ENCODE measurements at regions not wholly inside any gene's neighbourhood (a gene's known extent, or its start where the extent isn't known, plus 50 kb on each side); places are given as distances from the start of the nearest gene placed in this dataset.

DNA sequence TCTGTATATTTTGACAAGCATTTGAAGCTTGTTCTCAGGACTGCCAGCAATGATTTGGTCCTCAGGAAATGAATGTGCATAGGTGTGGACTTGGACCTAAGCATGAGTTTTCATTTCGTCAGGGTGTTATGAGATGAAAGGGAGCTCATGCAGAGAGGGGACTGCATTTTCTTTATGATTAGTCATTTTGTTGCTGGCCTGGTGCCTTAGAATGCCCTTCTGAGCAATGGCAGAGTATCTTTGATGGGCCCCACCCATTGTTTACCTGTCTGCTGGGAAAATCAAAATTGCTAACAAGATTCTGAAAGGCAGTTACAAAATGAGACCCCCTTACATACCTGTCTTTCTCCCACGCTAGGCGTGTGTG is 51.5 kb upstream of the MTHFD1L start (continued):
- no peak for TF ChIP-seq RAD51 (IDR thresholded peaks at IDR 0.05)
- TF ChIP-seq, protein P1, sequence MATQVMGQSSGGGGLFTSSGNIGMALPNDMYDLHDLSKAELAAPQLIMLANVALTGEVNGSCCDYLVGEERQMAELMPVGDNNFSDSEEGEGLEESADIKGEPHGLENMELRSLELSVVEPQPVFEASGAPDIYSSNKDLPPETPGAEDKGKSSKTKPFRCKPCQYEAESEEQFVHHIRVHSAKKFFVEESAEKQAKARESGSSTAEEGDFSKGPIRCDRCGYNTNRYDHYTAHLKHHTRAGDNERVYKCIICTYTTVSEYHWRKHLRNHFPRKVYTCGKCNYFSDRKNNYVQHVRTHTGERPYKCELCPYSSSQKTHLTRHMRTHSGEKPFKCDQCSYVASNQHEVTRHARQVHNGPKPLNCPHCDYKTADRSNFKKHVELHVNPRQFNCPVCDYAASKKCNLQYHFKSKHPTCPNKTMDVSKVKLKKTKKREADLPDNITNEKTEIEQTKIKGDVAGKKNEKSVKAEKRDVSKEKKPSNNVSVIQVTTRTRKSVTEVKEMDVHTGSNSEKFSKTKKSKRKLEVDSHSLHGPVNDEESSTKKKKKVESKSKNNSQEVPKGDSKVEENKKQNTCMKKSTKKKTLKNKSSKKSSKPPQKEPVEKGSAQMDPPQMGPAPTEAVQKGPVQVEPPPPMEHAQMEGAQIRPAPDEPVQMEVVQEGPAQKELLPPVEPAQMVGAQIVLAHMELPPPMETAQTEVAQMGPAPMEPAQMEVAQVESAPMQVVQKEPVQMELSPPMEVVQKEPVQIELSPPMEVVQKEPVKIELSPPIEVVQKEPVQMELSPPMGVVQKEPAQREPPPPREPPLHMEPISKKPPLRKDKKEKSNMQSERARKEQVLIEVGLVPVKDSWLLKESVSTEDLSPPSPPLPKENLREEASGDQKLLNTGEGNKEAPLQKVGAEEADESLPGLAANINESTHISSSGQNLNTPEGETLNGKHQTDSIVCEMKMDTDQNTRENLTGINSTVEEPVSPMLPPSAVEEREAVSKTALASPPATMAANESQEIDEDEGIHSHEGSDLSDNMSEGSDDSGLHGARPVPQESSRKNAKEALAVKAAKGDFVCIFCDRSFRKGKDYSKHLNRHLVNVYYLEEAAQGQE (IDR thresholded peaks at IDR 0.05; ENCODE audit: low read depth, low read length): no peak
- TF ChIP-seq, protein P2, sequence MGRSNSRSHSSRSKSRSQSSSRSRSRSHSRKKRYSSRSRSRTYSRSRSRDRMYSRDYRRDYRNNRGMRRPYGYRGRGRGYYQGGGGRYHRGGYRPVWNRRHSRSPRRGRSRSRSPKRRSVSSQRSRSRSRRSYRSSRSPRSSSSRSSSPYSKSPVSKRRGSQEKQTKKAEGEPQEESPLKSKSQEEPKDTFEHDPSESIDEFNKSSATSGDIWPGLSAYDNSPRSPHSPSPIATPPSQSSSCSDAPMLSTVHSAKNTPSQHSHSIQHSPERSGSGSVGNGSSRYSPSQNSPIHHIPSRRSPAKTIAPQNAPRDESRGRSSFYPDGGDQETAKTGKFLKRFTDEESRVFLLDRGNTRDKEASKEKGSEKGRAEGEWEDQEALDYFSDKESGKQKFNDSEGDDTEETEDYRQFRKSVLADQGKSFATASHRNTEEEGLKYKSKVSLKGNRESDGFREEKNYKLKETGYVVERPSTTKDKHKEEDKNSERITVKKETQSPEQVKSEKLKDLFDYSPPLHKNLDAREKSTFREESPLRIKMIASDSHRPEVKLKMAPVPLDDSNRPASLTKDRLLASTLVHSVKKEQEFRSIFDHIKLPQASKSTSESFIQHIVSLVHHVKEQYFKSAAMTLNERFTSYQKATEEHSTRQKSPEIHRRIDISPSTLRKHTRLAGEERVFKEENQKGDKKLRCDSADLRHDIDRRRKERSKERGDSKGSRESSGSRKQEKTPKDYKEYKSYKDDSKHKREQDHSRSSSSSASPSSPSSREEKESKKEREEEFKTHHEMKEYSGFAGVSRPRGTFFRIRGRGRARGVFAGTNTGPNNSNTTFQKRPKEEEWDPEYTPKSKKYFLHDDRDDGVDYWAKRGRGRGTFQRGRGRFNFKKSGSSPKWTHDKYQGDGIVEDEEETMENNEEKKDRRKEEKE (IDR thresholded peaks at IDR 0.05): no peak
- TF ChIP-seq MEF2A (IDR thresholded peaks at IDR 0.05; ENCODE audit: insufficient read depth, low read depth, low read length): no peak
- TF ChIP-seq SREBF2 (IDR thresholded peaks at IDR 0.05; ENCODE audit: low read length): no peak
- no peak for TF ChIP-seq KAT2A (conservative IDR thresholded peaks at IDR 0.05; ENCODE audit: control insufficient read depth, low read depth, low read length)
- 0 out of 2 replicates have a peak, but pooled peaks have one; percentile 32 for TF ChIP-seq RCOR1 (conservative IDR thresholded peaks at IDR 0.05; ENCODE audit: low read depth, low read length)
- peak; percentile 57 to 63; a peak in 3 of 4 replicates for TF ChIP-seq BHLHE40 (IDR thresholded peaks at IDR 0.05; ENCODE audit: borderline replicate concordance in 1 of 2, low read depth in 2 of 2, low read length in 1 of 2)
- TF ChIP-seq, protein P3, sequence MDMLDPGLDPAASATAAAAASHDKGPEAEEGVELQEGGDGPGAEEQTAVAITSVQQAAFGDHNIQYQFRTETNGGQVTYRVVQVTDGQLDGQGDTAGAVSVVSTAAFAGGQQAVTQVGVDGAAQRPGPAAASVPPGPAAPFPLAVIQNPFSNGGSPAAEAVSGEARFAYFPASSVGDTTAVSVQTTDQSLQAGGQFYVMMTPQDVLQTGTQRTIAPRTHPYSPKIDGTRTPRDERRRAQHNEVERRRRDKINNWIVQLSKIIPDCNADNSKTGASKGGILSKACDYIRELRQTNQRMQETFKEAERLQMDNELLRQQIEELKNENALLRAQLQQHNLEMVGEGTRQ (IDR thresholded peaks at IDR 0.05; ENCODE audit: borderline replicate concordance, low read depth, low read length): no peak
- no peak; the same call in 1 of the 2 replicates for TF ChIP-seq PML (IDR thresholded peaks at IDR 0.05; ENCODE audit: low read length)
- TF ChIP-seq NFIC (IDR thresholded peaks at IDR 0.05; ENCODE audit: low read depth, low read length): peak; percentile 35
- TF ChIP-seq GATAD2B (conservative IDR thresholded peaks at IDR 0.05; ENCODE audit: low read depth): peak; percentile 38; the same call in 1 of the 2 replicates
- peak; percentile 11; the same call in 1 of the 3 replicates for TF ChIP-seq POU2F2 (IDR thresholded peaks at IDR 0.05; ENCODE audit: borderline replicate concordance, low read depth, low read length)
- TF ChIP-seq, protein P4, sequence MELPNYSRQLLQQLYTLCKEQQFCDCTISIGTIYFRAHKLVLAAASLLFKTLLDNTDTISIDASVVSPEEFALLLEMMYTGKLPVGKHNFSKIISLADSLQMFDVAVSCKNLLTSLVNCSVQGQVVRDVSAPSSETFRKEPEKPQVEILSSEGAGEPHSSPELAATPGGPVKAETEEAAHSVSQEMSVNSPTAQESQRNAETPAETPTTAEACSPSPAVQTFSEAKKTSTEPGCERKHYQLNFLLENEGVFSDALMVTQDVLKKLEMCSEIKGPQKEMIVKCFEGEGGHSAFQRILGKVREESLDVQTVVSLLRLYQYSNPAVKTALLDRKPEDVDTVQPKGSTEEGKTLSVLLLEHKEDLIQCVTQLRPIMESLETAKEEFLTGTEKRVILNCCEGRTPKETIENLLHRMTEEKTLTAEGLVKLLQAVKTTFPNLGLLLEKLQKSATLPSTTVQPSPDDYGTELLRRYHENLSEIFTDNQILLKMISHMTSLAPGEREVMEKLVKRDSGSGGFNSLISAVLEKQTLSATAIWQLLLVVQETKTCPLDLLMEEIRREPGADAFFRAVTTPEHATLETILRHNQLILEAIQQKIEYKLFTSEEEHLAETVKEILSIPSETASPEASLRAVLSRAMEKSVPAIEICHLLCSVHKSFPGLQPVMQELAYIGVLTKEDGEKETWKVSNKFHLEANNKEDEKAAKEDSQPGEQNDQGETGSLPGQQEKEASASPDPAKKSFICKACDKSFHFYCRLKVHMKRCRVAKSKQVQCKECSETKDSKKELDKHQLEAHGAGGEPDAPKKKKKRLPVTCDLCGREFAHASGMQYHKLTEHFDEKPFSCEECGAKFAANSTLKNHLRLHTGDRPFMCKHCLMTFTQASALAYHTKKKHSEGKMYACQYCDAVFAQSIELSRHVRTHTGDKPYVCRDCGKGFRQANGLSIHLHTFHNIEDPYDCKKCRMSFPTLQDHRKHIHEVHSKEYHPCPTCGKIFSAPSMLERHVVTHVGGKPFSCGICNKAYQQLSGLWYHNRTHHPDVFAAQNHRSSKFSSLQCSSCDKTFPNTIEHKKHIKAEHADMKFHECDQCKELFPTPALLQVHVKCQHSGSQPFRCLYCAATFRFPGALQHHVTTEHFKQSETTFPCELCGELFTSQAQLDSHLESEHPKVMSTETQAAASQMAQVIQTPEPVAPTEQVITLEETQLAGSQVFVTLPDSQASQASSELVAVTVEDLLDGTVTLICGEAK (IDR thresholded peaks at IDR 0.05; ENCODE audit: borderline replicate concordance): no peak
- peak; percentile 13; the same call in 1 of the 2 replicates for TF ChIP-seq EED (IDR thresholded peaks at IDR 0.05; ENCODE audit: low read depth)
- no peak for TF ChIP-seq NRF1 (conservative IDR thresholded peaks at IDR 0.05; ENCODE audit: low read depth, low read length)
- no peak for TF ChIP-seq PAX8 (IDR thresholded peaks at IDR 0.05)
- no peak for TF ChIP-seq POLR2A (IDR thresholded peaks at IDR 0.05; ENCODE audit: low read depth, low read length)
- TF ChIP-seq ETV6 (conservative IDR thresholded peaks at IDR 0.05 in 1 of 2, IDR thresholded peaks at IDR 0.05 in 1 of 2; ENCODE audit: borderline replicate concordance in 1 of 2, low read depth in 1 of 2): no peak
- peak; percentile 82 for TF ChIP-seq JUNB (IDR thresholded peaks at IDR 0.05)
- TF ChIP-seq TCF7 (IDR thresholded peaks at IDR 0.05; ENCODE audit: borderline replicate concordance): peak; percentile 81

Data from GM12878 (cell line).